ENCODE measurements at regions not wholly inside any gene's neighbourhood (a gene's known extent, or its start where the extent isn't known, plus 50 kb on each side); places are given as distances from the start of the nearest gene placed in this dataset.
"Not testable (repeated sequence)": the region's sequence is repeated elsewhere in the genome, so short reads cannot be mapped to it uniquely, and the experiment has no call there.

DNA sequence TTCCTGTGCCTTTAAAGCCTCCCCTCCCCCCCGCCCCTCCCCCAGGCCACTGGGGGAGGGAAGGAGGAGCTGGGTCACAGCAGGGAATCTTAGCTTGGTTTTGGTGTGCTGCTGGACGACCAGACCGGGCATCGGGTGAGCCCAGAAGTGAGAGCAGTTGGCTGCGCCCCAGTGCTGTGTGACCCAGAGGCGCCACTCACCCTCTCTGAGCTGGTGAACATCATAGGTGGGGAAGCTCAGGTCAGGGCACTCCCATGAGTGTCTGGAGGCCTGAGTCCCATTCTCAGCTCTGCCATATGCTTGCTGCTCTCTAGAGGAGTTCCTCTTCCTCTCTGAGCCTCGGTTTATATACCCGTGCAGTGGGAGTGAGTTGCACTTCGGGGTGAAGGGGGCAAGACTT lies 3077.5 kb downstream of the RPIA start:
- TF ChIP-seq, protein P1, sequence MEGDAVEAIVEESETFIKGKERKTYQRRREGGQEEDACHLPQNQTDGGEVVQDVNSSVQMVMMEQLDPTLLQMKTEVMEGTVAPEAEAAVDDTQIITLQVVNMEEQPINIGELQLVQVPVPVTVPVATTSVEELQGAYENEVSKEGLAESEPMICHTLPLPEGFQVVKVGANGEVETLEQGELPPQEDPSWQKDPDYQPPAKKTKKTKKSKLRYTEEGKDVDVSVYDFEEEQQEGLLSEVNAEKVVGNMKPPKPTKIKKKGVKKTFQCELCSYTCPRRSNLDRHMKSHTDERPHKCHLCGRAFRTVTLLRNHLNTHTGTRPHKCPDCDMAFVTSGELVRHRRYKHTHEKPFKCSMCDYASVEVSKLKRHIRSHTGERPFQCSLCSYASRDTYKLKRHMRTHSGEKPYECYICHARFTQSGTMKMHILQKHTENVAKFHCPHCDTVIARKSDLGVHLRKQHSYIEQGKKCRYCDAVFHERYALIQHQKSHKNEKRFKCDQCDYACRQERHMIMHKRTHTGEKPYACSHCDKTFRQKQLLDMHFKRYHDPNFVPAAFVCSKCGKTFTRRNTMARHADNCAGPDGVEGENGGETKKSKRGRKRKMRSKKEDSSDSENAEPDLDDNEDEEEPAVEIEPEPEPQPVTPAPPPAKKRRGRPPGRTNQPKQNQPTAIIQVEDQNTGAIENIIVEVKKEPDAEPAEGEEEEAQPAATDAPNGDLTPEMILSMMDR (IDR thresholded peaks at IDR 0.05): not testable (repeated sequence)
- TF ChIP-seq POLR2A, EP300 (IDR thresholded peaks at IDR 0.05): not testable (repeated sequence)
